CD4-positive, CD25-positive, alpha-beta regulatory T cell (primary cell): ENCODE measurements at regions not wholly inside any gene's neighbourhood (a gene's known extent, or its start where the extent isn't known, plus 50 kb on each side); places are given as distances from the start of the nearest gene placed in this dataset.

ENCODE experiments used
- ATAC-seq, 2 donors: fragments of 150-1000 bp; cut with Tn5 transposase; one replicate each; pipeline ENCODE4 v1.10.0; 2021; ENCODE audit warnings: low read depth in 2 of 2, moderate number of reproducible peaks in 2 of 2, moderate library complexity in 1 of 2
- DNase-seq, 3 donors: peaks; one replicate each; pipeline versions ENCODE4 v3.0.0 to v3.0.0-alpha.2; 2012 to 2022; ENCODE audit warnings: mixed read lengths in 1 of 3
- H3K27ac ChIP-seq: one replicate; pipeline ENCODE4 v1.7.0; 2013; ENCODE audit warnings: mild to moderate bottlenecking, low read length; ENCODE audit not compliant: insufficient read depth, poor library complexity, severe bottlenecking
- H3K27me3 ChIP-seq: one replicate; pipeline ENCODE4 v1.7.0; 2013; ENCODE audit warnings: low read length; ENCODE audit not compliant: control insufficient read depth, insufficient read depth
- H3K36me3 ChIP-seq: one replicate; pipeline ENCODE4 v1.7.0; 2013; ENCODE audit warnings: mild to moderate bottlenecking, low read length, moderate library complexity; ENCODE audit not compliant: control insufficient read depth, insufficient read depth
- H3K4me1 ChIP-seq: 2 replicates; pipeline ENCODE4 v1.7.0; 2013; ENCODE audit warnings: mild to moderate bottlenecking, low read length; ENCODE audit not compliant: insufficient read depth, control insufficient read depth, poor library complexity, severe bottlenecking
- H3K4me3 ChIP-seq: one replicate; pipeline ENCODE4 v1.7.0; 2013; ENCODE audit warnings: low read depth, mild to moderate bottlenecking, low read length, moderate library complexity
- H3K9me3 ChIP-seq, 2 experiments: 1 replicate in 1 of 2; 2 replicates in 1 of 2; pipeline ENCODE4 v1.7.0; 2013; ENCODE audit warnings: low read length in 2 of 2, mild to moderate bottlenecking in 1 of 2, moderate library complexity in 1 of 2; ENCODE audit not compliant: control insufficient read depth in 2 of 2
- H3K27ac Mint-ChIP-seq, 3 donors: one replicate each; pipeline ENCODE4 v1.8.0; 2020 to 2022; ENCODE audit warnings: mild to moderate bottlenecking in 3 of 3, mixed read lengths in 3 of 3, moderate library complexity in 2 of 3
- H3K27me3 Mint-ChIP-seq: one replicate; pipeline ENCODE4 v1.8.0; 2022; ENCODE audit warnings: mild to moderate bottlenecking, mixed read lengths
- H3K36me3 Mint-ChIP-seq: one replicate; pipeline ENCODE4 v1.8.0; 2020; ENCODE audit warnings: mixed read lengths
- H3K4me1 Mint-ChIP-seq, 4 donors: one replicate each; pipeline ENCODE4 v1.8.0; 2020 to 2022; ENCODE audit warnings: mixed read lengths in 4 of 4, mild to moderate bottlenecking in 1 of 4
- H3K4me3 Mint-ChIP-seq, 4 donors: one replicate each; pipeline ENCODE4 v1.8.0; 2020 to 2022; ENCODE audit warnings: mild to moderate bottlenecking in 4 of 4, mixed read lengths in 4 of 4, moderate library complexity in 3 of 4
- H3K9me3 Mint-ChIP-seq, 7 donors: one replicate each; pipeline ENCODE4 v1.8.0; 2020 to 2022; ENCODE audit warnings: mixed read lengths in 7 of 7, mild to moderate bottlenecking in 3 of 7, moderate library complexity in 2 of 7

DNA sequence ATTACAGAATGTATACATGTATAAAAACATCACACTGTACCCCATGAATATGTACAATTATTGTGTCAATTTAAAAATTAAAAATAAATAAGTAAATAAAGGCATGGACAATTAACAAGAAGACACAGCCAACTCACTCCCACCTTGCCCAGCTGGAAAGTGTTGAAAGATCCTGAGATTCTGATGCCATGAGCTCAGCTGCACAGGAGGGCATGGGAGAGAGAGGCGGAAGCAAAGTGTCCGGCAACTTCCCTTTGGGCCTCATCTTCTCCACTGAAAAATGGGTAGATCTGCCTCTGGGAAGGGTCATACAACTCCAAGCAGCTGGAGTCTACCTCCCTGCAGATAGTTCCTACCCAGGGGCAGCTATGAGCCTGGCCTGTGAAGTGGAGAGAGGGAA lies 277.3 kb downstream of the UACA start:
- no peak overlapping the region for H3K4me3 ChIP-seq
- Mint-ChIP-seq H3K27ac (no peak overlapping the region), H3K4me3 (no peak overlapping the region), H3K9me3 (peaks cover 0 to 4% (median 0%) of the 10 kb centered on the region in 7 donors), H3K36me3 (no peaks in the 10 kb centered on the region), H3K27me3 (peaks cover 38% of the 10 kb centered on the region), H3K4me1 (peaks cover 0 to 33% (median 12%) of the 10 kb centered on the region in 4 donors)
- H3K4me1 ChIP-seq: peaks cover 8% of the 10 kb centered on the region
- ATAC-seq: no peak
- H3K9me3 ChIP-seq: no peaks in the 10 kb centered on the region
- H3K27ac ChIP-seq: no peak overlapping the region
- H3K27me3 ChIP-seq: peaks cover 9% of the 10 kb centered on the region
- no peaks in the 10 kb centered on the region for H3K36me3 ChIP-seq
- no peak for DNase-seq

- Histone ChIP-seq H3K4me1 (peaks cover 11% of the 10 kb centered on the region), H3K36me3 (no peaks in the 10 kb centered on the region), H3K27me3 (peaks cover 9% of the 10 kb centered on the region), H3K27ac (no peak overlapping the region), H3K4me3 (no peak overlapping the region), H3K9me3 (no peaks in the 10 kb centered on the region)
- Mint-ChIP-seq H3K27ac (no peak overlapping the region), H3K27me3 (peaks cover 46% of the 10 kb centered on the region), H3K36me3 (no peaks in the 10 kb centered on the region), H3K4me1 (peaks cover 0 to 32% (median 11%) of the 10 kb centered on the region in 4 donors), H3K9me3 (peaks cover 0 to 4% (median 0%) of the 10 kb centered on the region in 7 donors), H3K4me3 (no peak overlapping the region)
- ATAC-seq (no peak), DNase-seq (no peak)
Observed at GRCh38 chr15:70484993-70485392, 278.4 kb downstream of the UACA start.

DNA sequence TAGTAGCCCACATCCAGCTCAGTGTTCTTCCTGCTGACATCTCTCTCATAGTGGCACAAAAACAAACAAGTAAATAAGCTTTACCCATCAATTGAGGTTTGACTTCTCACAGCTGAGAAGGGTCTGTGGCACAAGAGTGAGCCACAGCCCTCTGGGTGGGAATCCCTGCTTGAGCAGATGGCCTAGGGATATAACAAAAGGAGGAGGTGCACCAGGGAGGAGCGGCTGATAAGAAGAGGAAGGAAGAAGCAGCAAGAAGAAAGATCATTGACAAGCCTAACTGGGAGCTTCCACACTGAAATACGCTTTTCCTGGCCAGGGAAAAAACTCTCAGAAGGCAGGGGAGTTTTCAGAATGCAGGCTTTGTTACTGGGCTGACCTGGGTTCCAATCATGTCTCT lies 279.8 kb downstream of the UACA start:
- no peak overlapping the region for H3K4me3 ChIP-seq
- H3K9me3 ChIP-seq: no peaks in the 10 kb centered on the region
- DNase-seq: no peak
- no peak overlapping the region for H3K27ac Mint-ChIP-seq
- ATAC-seq: no peak
- H3K4me1 Mint-ChIP-seq: peaks cover 0 to 36% (median 11%) of the 10 kb centered on the region in 4 donors
- no peaks in the 10 kb centered on the region for H3K36me3 ChIP-seq
- H3K27me3 ChIP-seq: peaks cover 9% of the 10 kb centered on the region
- H3K36me3 Mint-ChIP-seq: no peaks in the 10 kb centered on the region
- H3K27me3 Mint-ChIP-seq: peaks cover 49% of the 10 kb centered on the region
- peaks cover 0 to 4% (median 0%) of the 10 kb centered on the region in 7 donors for H3K9me3 Mint-ChIP-seq
- no peak overlapping the region for H3K4me3 Mint-ChIP-seq
- H3K27ac ChIP-seq: no peak overlapping the region
- H3K4me1 ChIP-seq: peaks cover 23% of the 10 kb centered on the region

DNA sequence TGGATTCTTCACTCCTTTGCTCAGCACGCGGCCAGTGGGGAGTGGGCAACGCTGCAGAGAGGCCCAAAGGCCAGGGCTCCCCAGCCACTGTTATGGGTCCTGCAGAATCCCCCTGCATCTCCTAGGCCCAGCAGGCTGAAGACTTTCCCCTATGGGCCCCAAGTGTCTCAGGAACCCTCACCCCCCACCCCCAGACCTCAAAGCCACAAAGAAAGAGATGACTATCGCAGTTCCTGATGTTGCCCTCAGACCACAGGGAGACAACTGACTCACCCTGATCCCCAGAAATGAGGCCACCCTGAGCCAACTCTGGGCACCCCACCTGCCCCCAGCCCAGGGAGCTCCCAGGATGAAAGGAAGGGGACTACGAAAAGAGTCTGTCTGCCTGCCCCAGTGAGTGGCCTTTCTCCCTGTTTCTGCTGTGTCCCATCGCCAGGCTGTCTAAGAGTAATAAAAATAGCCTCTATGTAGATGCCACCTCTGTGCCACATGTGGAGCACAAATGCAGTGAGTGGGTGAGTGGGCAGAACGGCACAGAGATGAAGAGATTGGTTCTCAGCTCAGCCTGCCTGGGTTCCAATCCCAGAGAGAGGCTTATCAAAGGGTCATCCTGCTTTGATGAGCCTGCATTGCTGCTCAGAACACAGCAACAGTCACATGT lies 283.0 kb downstream of the UACA start:
- DNase-seq (peak in 1 of 3 donors; percentile 59), ATAC-seq (peak; percentile 41 to 53)
- H3K27ac Mint-ChIP-seq: peak overlapping the region in 1 of 3 donors; percentile 23
- Histone ChIP-seq H3K27me3 (peaks cover 12% of the 10 kb centered on the region), H3K4me3 (no peak overlapping the region), H3K9me3 (no peaks in the 10 kb centered on the region), H3K4me1 (peaks cover 23% of the 10 kb centered on the region), H3K27ac (no peak overlapping the region), H3K36me3 (no peaks in the 10 kb centered on the region)
- H3K36me3 Mint-ChIP-seq: no peaks in the 10 kb centered on the region
- H3K9me3 Mint-ChIP-seq: peaks cover 0 to 4% (median 0%) of the 10 kb centered on the region in 7 donors
- peaks cover 50% of the 10 kb centered on the region for H3K27me3 Mint-ChIP-seq
- peaks cover 0 to 31% (median 10%) of the 10 kb centered on the region in 4 donors for H3K4me1 Mint-ChIP-seq
- H3K4me3 Mint-ChIP-seq: peak overlapping the region in 2 of 4 donors; percentile 33 to 39

GRCh38 chr15:70479785-70480184 lies 283.6 kb downstream of the UACA start:
- Mint-ChIP-seq H3K27ac (no peak overlapping the region), H3K4me3 (peak overlapping the region in 1 of 4 donors; percentile 33), H3K4me1 (peaks cover 0 to 36% (median 10%) of the 10 kb centered on the region in 4 donors), H3K9me3 (peaks cover 0 to 4% (median 0%) of the 10 kb centered on the region in 7 donors), H3K27me3 (peaks cover 51% of the 10 kb centered on the region), H3K36me3 (no peaks in the 10 kb centered on the region)
- Histone ChIP-seq H3K4me3 (no peak overlapping the region), H3K9me3 (no peaks in the 10 kb centered on the region), H3K4me1 (peaks cover 23% of the 10 kb centered on the region), H3K27me3 (peaks cover 12% of the 10 kb centered on the region), H3K36me3 (no peaks in the 10 kb centered on the region), H3K27ac (no peak overlapping the region)
- ATAC-seq (peak in 1 of 2 donors; percentile 16), DNase-seq (no peak)

- no peak overlapping the region for H3K27ac Mint-ChIP-seq
- H3K27ac ChIP-seq: no peak overlapping the region
- H3K27me3 Mint-ChIP-seq: peaks cover 51% of the 10 kb centered on the region
- H3K4me1 ChIP-seq: peaks cover 23% of the 10 kb centered on the region
- H3K36me3 ChIP-seq: no peaks in the 10 kb centered on the region
- peaks cover 12% of the 10 kb centered on the region for H3K27me3 ChIP-seq
- H3K36me3 Mint-ChIP-seq: no peaks in the 10 kb centered on the region
- DNase-seq (no peak), ATAC-seq (no peak)
- H3K4me3 Mint-ChIP-seq: peak overlapping the region in 1 of 4 donors; percentile 44
- H3K9me3 Mint-ChIP-seq: no peaks in the 10 kb centered on the region
- no peak overlapping the region for H3K4me3 ChIP-seq
- peaks cover 0 to 40% (median 10%) of the 10 kb centered on the region in 4 donors for H3K4me1 Mint-ChIP-seq
- no peaks in the 10 kb centered on the region for H3K9me3 ChIP-seq
Observed at GRCh38 chr15:70479056-70479455, 284.3 kb downstream of the UACA start.

- H3K36me3 ChIP-seq: no peaks in the 10 kb centered on the region
- H3K4me3 ChIP-seq: no peak overlapping the region
- Mint-ChIP-seq H3K4me1 (peaks cover 0 to 41% (median 10%) of the 10 kb centered on the region in 4 donors), H3K36me3 (no peaks in the 10 kb centered on the region), H3K27me3 (peaks cover 46% of the 10 kb centered on the region), H3K9me3 (no peaks in the 10 kb centered on the region), H3K27ac (no peak overlapping the region), H3K4me3 (peak overlapping the region in 2 of 4 donors; percentile 44 to 60)
- DNase-seq (peak in 1 of 3 donors; percentile 36), ATAC-seq (no peak)
- peaks cover 12% of the 10 kb centered on the region for H3K27me3 ChIP-seq
- peaks cover 23% of the 10 kb centered on the region for H3K4me1 ChIP-seq
- H3K9me3 ChIP-seq: no peaks in the 10 kb centered on the region
- H3K27ac ChIP-seq: no peak overlapping the region
Observed at GRCh38 chr15:70478251-70478990, 284.9 kb downstream of the UACA start.
